HCT116 (cell line): ENCODE measurements at regions not wholly inside any gene's neighbourhood (a gene's known extent, or its start where the extent isn't known, plus 50 kb on each side); places are given as distances from the start of the nearest gene placed in this dataset.

Experiments
- ATAC-seq: fragments of 200-7000 bp; cut with Tn5 transposase; 2 replicates; pipeline ENCODE4 v1.9.1; 2020; ENCODE audit warnings: mild to moderate bottlenecking, moderate library complexity
- BruUV-seq: library from RNA; stranded (reverse); fragments of 400-500 nt; replicated peaks from 2 replicates; lab custom pipeline; 2021; lab: Mats Ljungman, UMichigan
- CTCF ChIA-PET: fragments of 300-600 bp; sonication (Branson Sonifier 250); formaldehyde crosslinking; loops from one replicate; lab custom pipeline; 2021; ENCODE audit warnings: antibody characterized with exemption; lab: Charles Lee
- POLR2A ChIA-PET: fragments of 300-600, 350-600 bp; sonication (Branson Sonifier 250); formaldehyde crosslinking; loops from one replicate; lab custom pipeline; 2021; ENCODE audit warnings: antibody characterized with exemption; lab: Charles Lee
- RAD21 ChIA-PET, 2 experiments: fragments of 300-600 bp; sonication (Branson Sonifier 250); formaldehyde crosslinking; loops; one replicate each; lab custom pipeline; 2023; ENCODE audit warnings: low total read pairs in 2 of 2; ENCODE audit not compliant: uncharacterized antibody in 2 of 2, unreplicated experiment in 2 of 2, low non-redundant PET in 1 of 2; lab: Charles Lee
- DNase-seq: peaks from one replicate; pipeline ENCODE4 v3.0.0-alpha.2; 2010; ENCODE audit warnings: low read depth, low spot score
- H2AFZ ChIP-seq: fragments of 200-600 bp; shearing (Covaris generic), sonication (generic); 2 replicates; pipeline ENCODE4 v1.6.1; 2017; ENCODE audit warnings: low read depth, mixed run types, mixed read lengths, antibody characterized with exemption, low read length; ENCODE audit not compliant: poor library complexity, severe bottlenecking
- H3K27ac ChIP-seq: 2 replicates; pipeline ENCODE4 v1.5.1; 2012; ENCODE audit warnings: low read depth, low read length
- H3K27me3 ChIP-seq: fragments of 200-600 bp; sonication (generic); 2 replicates; pipeline ENCODE4 v1.6.1; 2016; ENCODE audit warnings: mixed run types, low read length, mixed read lengths; ENCODE audit not compliant: insufficient read depth
- H3K36me3 ChIP-seq, 2 experiments: fragments of 200-500 bp in 1 of 2; fragments of 200-600 bp in 1 of 2; sonication (Bioruptor generic) in 1 of 2; sonication (generic) in 1 of 2; 2 replicates each; pipeline versions ENCODE4 v1.5.1 to v1.6.1; 2014 to 2016; ENCODE audit warnings: low read length in 2 of 2, inconsistent platforms in 1 of 2, mixed read lengths in 1 of 2, mixed run types in 1 of 2; ENCODE audit not compliant: insufficient read depth in 2 of 2, control insufficient read depth in 1 of 2
- H3K4me1 ChIP-seq, 2 experiments: fragments of 200-600 bp in 1 of 2; sonication (generic) in 1 of 2; 2 replicates each; pipeline versions ENCODE4 v1.5.1 to v1.6.1; 2012 to 2017; ENCODE audit warnings: low read length in 2 of 2, inconsistent platforms in 1 of 2, mild to moderate bottlenecking in 1 of 2, mixed read lengths in 1 of 2, mixed run types in 1 of 2, moderate library complexity in 1 of 2; ENCODE audit not compliant: insufficient read depth in 2 of 2, control insufficient read depth in 1 of 2
- H3K4me2 ChIP-seq: fragments of 200-600 bp; sonication (generic); 2 replicates; pipeline ENCODE4 v1.6.1; 2017; ENCODE audit warnings: mixed run types, low read length, mixed read lengths
- H3K4me3 ChIP-seq, 2 experiments: fragments of 200-600 bp in 1 of 2; sonication (generic) in 1 of 2; replicated peaks in 1 of 2; 2 replicates each; pipeline ENCODE4 v1.5.1; 2011 to 2016; ENCODE audit warnings: low read length in 2 of 2, control low read depth in 1 of 2, low read depth in 1 of 2, mild to moderate bottlenecking in 1 of 2, mixed read lengths in 1 of 2, mixed run types in 1 of 2
- H3K79me2 ChIP-seq: fragments of 200-600 bp; sonication (generic); 2 replicates; pipeline ENCODE4 v1.6.1; 2017; ENCODE audit warnings: mild to moderate bottlenecking, mixed run types, low read length, moderate library complexity, mixed read lengths; ENCODE audit not compliant: insufficient read depth
- H3K9ac ChIP-seq: fragments of 200-600 bp; sonication (generic); 2 replicates; pipeline ENCODE4 v1.6.1; 2016; ENCODE audit warnings: low read length, mixed read lengths
- H3K9me2 ChIP-seq: fragments of 200-600 bp; sonication (generic), shearing (Covaris generic); 2 replicates; pipeline ENCODE4 v1.6.1; 2017; ENCODE audit warnings: mixed run types, mild to moderate bottlenecking, moderate library complexity; ENCODE audit not compliant: insufficient read depth
- H3K9me3 ChIP-seq, 2 experiments: fragments of 200-500 bp in 1 of 2; fragments of 200-600 bp in 1 of 2; sonication (Bioruptor generic) in 1 of 2; sonication (generic) in 1 of 2; 2 replicates each; pipeline ENCODE4 v1.6.1; 2014 to 2017; ENCODE audit warnings: low read length in 2 of 2, mixed read lengths in 2 of 2, inconsistent platforms in 1 of 2, low read depth in 1 of 2, mild to moderate bottlenecking in 1 of 2, mixed run types in 1 of 2, moderate library complexity in 1 of 2; ENCODE audit not compliant: control insufficient read depth in 1 of 2, insufficient read depth in 1 of 2
- H4K20me1 ChIP-seq: fragments of 200-600 bp; sonication (generic), shearing (Covaris generic); 2 replicates; pipeline ENCODE4 v1.6.1; 2017; ENCODE audit warnings: mixed run types, mild to moderate bottlenecking, moderate library complexity; ENCODE audit not compliant: insufficient read depth
- ATF3 ChIP-seq: IDR thresholded peaks from 2 replicates; pipeline ENCODE4 v1.6.1; 2012
- CEBPB ChIP-seq: IDR thresholded peaks from 2 replicates; pipeline ENCODE4 v1.6.1; 2012; ENCODE audit warnings: low read depth
- CTCF ChIP-seq, 3 experiments: fragments of 200-600 bp in 1 of 3; sonication (generic) in 1 of 3; IDR thresholded peaks in 2 of 3; conservative IDR thresholded peaks in 1 of 3; 2 replicates each; pipeline ENCODE4 v1.5.1; 2012 to 2017; ENCODE audit warnings: low read depth in 2 of 3, low read length in 2 of 3, antibody characterized with exemption in 1 of 3, borderline replicate concordance in 1 of 3, control low read depth in 1 of 3, mild to moderate bottlenecking in 1 of 3, mixed read lengths in 1 of 3, mixed run types in 1 of 3, moderate library complexity in 1 of 3; ENCODE audit not compliant: insufficient read depth in 1 of 3
- ELF1 ChIP-seq: IDR thresholded peaks from 2 replicates; pipeline ENCODE4 v1.6.1; 2012; ENCODE audit warnings: low read depth, borderline replicate concordance
- EZH2 ChIP-seq: fragments of 200-600 bp; sonication (generic); IDR thresholded peaks from 2 replicates; pipeline ENCODE4 v1.6.1; 2017; ENCODE audit warnings: antibody characterized with exemption, mixed run types
- EZH2phosphoT487 ChIP-seq: fragments of 200-600 bp; IDR thresholded peaks from 2 replicates; pipeline ENCODE4 v1.6.1; 2018; ENCODE audit warnings: antibody characterized with exemption, borderline replicate concordance
- MAX ChIP-seq: IDR thresholded peaks from 2 replicates; pipeline ENCODE4 v1.6.1; 2012
- POLR2A ChIP-seq: IDR thresholded peaks from 2 replicates; pipeline ENCODE4 v1.7.0; 2011; ENCODE audit warnings: borderline replicate concordance; ENCODE audit not compliant: insufficient read depth, insufficient read length; ENCODE audit errors: extremely low read depth
- POLR2AphosphoS5 ChIP-seq: IDR thresholded peaks from 2 replicates; pipeline ENCODE4 v1.6.1; 2011; ENCODE audit warnings: mild to moderate bottlenecking, low read depth, low read length, moderate library complexity
- RAD21 ChIP-seq: IDR thresholded peaks from 2 replicates; pipeline ENCODE4 v1.6.1; 2012; ENCODE audit warnings: low read depth, mild to moderate bottlenecking
- REST ChIP-seq: IDR thresholded peaks from 2 replicates; pipeline ENCODE4 v1.6.1; 2012; ENCODE audit warnings: low read depth
- SP1 ChIP-seq: IDR thresholded peaks from 2 replicates; pipeline ENCODE4 v1.6.1; 2012; ENCODE audit warnings: low read depth
- SRF ChIP-seq: IDR thresholded peaks from 2 replicates; pipeline ENCODE4 v1.6.1; 2012; ENCODE audit warnings: low read depth
- TCF7L2 ChIP-seq: IDR thresholded peaks from 2 replicates; pipeline ENCODE4 v1.7.0; 2011; ENCODE audit warnings: borderline replicate concordance, inconsistent platforms; ENCODE audit not compliant: insufficient read depth, insufficient read length; ENCODE audit errors: extremely low read depth
- ZBTB33 ChIP-seq: IDR thresholded peaks from 2 replicates; pipeline ENCODE4 v1.6.1; 2011; ENCODE audit warnings: mild to moderate bottlenecking, low read length, moderate library complexity; ENCODE audit not compliant: insufficient replicate concordance; ENCODE audit errors: extremely low read depth
- ZFX ChIP-seq: fragments of 450-650 bp; IDR thresholded peaks from 2 replicates; pipeline ENCODE4 v1.6.1; 2017
- ZNF274 ChIP-seq: fragments of 200-500 bp; sonication (Bioruptor generic); IDR thresholded peaks from 2 replicates; pipeline ENCODE4 v1.6.1; 2014; ENCODE audit warnings: mild to moderate bottlenecking, low read depth, low read length, inconsistent platforms
- intact Hi-C: fragments of 100-400 bp; cut with micrococcal nuclease; formaldehyde crosslinking; loops from 2 replicates; pipeline ENCODE4 v1.10.0; 2022

GRCh38 chr3:110910346-110910955 lies 161.2 kb upstream of the NECTIN3 start:
- Histone ChIP-seq H2AFZ (no peak overlapping the region), H3K4me2 (no peak overlapping the region), H3K9ac (no peak overlapping the region), H3K9me3 (no peaks in the 10 kb centered on the region), H3K27me3 (no peaks in the 10 kb centered on the region), H4K20me1 (no peaks in the 10 kb centered on the region), H3K36me3 (no peaks in the 10 kb centered on the region), H3K4me3 (no peak overlapping the region), H3K4me1 (peaks cover 0 to 19% of the 10 kb centered on the region in 2 experiments; a peak in 2 of 4 replicates), H3K79me2 (no peaks in the 10 kb centered on the region), H3K9me2 (no peaks in the 10 kb centered on the region), H3K27ac (no peak overlapping the region)
- DNase-seq (no peak), ATAC-seq (no peak)
- no peak for TF ChIP-seq POLR2AphosphoS5
- TF ChIP-seq ZNF274 = no peak
- TF ChIP-seq ZFX = no peak
- TF ChIP-seq CEBPB = no peak
- TF ChIP-seq SRF = no peak
- no peak for TF ChIP-seq EZH2
- no peak for TF ChIP-seq CTCF (IDR thresholded peaks at IDR 0.05 in 2 of 3, conservative IDR thresholded peaks at IDR 0.05 in 1 of 3; ENCODE audit: borderline replicate concordance in 1 of 3, insufficient read depth in 1 of 3, low read depth in 2 of 3, low read length in 2 of 3)
- TF ChIP-seq TCF7L2 = no peak
- TF ChIP-seq SP1 = no peak
- no peak for TF ChIP-seq EZH2phosphoT487
- TF ChIP-seq RAD21 = no peak
- TF ChIP-seq POLR2A = no peak
- no peak for TF ChIP-seq ELF1
- TF ChIP-seq ZBTB33 = no peak
- TF ChIP-seq REST = no peak
- no peak for TF ChIP-seq MAX
- TF ChIP-seq ATF3 = no peak
- ChIA-PET POLR2A (no interaction called here), CTCF (no interaction called here), RAD21 (no interaction called here)
- intact Hi-C loops = no loop called here
- BruUV-seq = no TSS peak
